Activated CD8-positive, alpha-beta T cell treated with anti-CD3 and anti-CD28 coated beads for 36 hours (primary cell): ENCODE measurements at regions not wholly inside any gene's neighbourhood (a gene's known extent, or its start where the extent isn't known, plus 50 kb on each side); places are given as distances from the start of the nearest gene placed in this dataset.

ENCODE experiments used
- ATAC-seq: fragments of 200-7000 bp; cut with Tn5 transposase; one replicate; pipeline ENCODE4 v1.10.0; 2021; ENCODE audit warnings: mild to moderate bottlenecking, moderate library complexity
- CTCF ChIA-PET: fragments of 350-600 bp; sonication (Branson Sonifier 250); formaldehyde crosslinking; loops from one replicate; lab custom pipeline; 2021; ENCODE audit warnings: antibody characterized with exemption; lab: Charles Lee
- POLR2A ChIA-PET: fragments of 350-600 bp; sonication (Branson Sonifier 250); formaldehyde crosslinking; loops from one replicate; lab custom pipeline; 2021; ENCODE audit warnings: antibody characterized with exemption; lab: Charles Lee
- DNase-seq: peaks from one replicate; pipeline ENCODE4 v3.0.0-alpha.2; 2020
- H3K27ac Mint-ChIP-seq: one replicate; pipeline ENCODE4 v1.8.0; 2021; ENCODE audit warnings: mild to moderate bottlenecking, mixed read lengths
- H3K27me3 Mint-ChIP-seq: one replicate; pipeline ENCODE4 v1.8.0; 2021; ENCODE audit warnings: mixed read lengths
- H3K36me3 Mint-ChIP-seq: one replicate; pipeline ENCODE4 v1.8.0; 2021; ENCODE audit warnings: low read depth, mixed read lengths
- H3K4me1 Mint-ChIP-seq: one replicate; pipeline ENCODE4 v1.8.0; 2021; ENCODE audit warnings: low read depth, mixed read lengths
- H3K4me3 Mint-ChIP-seq: one replicate; pipeline ENCODE4 v1.8.0; 2021; ENCODE audit warnings: mild to moderate bottlenecking, moderate library complexity, mixed read lengths
- H3K9me3 Mint-ChIP-seq: one replicate; pipeline ENCODE4 v1.8.0; 2021; ENCODE audit warnings: mixed read lengths
- intact Hi-C: fragments of 100-400 bp; cut with micrococcal nuclease; formaldehyde crosslinking; loops from one replicate; pipeline ENCODE4 v1.10.0; 2022
- TF ChIP-seq, protein P1 (sequence below): fragments of 200-600 bp; IDR thresholded peaks from one replicate; pipeline ENCODE4 v1.8.0; 2022; ENCODE audit warnings: antibody characterized with exemption, mild to moderate bottlenecking

DNA sequence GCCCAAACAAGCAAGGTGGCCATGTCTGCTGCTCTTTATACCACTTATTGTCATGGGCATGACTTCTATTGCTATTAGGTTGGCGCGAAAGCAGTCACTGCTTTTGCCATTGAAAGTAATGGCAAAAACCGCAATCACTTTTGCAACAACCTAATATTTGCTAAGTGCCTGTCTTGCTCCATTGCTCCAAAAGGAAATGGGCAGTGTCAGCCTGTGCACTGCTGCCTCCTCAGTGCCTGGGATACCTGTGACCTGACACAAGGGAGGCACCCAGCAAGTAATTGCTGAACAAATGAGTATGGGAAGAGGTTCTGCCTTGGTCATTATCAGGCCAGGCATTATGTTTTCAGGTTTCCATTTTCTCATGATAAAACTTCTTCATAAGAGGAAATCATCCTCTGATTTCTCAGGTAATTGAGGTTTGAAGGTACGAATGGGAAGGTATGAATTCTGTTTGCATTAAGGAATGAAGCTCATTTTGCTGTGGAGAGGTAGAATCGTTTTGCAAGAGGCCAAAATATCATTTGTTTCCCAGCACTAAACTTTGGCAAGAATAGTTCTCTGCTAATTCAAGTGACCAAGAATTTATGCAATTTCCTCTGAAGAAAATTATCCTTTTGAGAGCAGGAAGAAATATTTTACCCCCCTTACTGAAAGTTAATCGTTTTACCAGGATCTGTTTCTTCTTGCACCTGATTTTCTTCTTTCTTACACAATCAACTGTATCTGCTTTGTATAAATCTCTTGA, 128.4 kb upstream of the SPRY2 start:
- DNase-seq (no peak), ATAC-seq (no peak)
- ChIA-PET CTCF (no interaction called here), POLR2A (no interaction called here)
- H3K36me3 Mint-ChIP-seq = no peaks in the 10 kb centered on the region
- H3K4me3 Mint-ChIP-seq = no peak overlapping the region
- H3K27ac Mint-ChIP-seq = no peak overlapping the region
- TF ChIP-seq, protein P1, sequence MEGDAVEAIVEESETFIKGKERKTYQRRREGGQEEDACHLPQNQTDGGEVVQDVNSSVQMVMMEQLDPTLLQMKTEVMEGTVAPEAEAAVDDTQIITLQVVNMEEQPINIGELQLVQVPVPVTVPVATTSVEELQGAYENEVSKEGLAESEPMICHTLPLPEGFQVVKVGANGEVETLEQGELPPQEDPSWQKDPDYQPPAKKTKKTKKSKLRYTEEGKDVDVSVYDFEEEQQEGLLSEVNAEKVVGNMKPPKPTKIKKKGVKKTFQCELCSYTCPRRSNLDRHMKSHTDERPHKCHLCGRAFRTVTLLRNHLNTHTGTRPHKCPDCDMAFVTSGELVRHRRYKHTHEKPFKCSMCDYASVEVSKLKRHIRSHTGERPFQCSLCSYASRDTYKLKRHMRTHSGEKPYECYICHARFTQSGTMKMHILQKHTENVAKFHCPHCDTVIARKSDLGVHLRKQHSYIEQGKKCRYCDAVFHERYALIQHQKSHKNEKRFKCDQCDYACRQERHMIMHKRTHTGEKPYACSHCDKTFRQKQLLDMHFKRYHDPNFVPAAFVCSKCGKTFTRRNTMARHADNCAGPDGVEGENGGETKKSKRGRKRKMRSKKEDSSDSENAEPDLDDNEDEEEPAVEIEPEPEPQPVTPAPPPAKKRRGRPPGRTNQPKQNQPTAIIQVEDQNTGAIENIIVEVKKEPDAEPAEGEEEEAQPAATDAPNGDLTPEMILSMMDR = no peak
- intact Hi-C loops = no loop called here
- peaks cover 2% of the 10 kb centered on the region for H3K27me3 Mint-ChIP-seq
- H3K9me3 Mint-ChIP-seq = no peaks in the 10 kb centered on the region
- no peaks in the 10 kb centered on the region for H3K4me1 Mint-ChIP-seq

DNA sequence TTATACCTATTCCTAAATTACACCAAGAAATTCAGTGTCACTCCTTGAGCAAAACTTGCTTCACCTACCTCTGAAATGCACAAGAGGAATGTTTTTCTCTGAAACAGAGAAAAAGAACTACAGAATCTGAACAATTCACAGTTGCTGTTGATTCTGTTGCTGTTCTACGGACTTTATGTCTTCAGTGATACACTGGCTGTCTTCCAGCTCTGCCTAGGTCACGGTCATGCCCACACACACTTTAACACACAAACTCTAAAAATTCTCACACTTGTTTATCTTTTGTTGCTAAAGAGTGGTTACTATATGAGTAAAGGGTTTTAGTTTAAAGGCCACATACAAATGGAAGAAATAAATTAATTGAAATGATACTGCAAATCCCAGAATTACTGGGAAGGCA, 124.4 kb upstream of the SPRY2 start:
- Mint-ChIP-seq H3K27me3 (peaks cover 2% of the 10 kb centered on the region), H3K36me3 (no peaks in the 10 kb centered on the region), H3K27ac (no peak overlapping the region), H3K4me3 (no peak overlapping the region), H3K9me3 (no peaks in the 10 kb centered on the region), H3K4me1 (no peaks in the 10 kb centered on the region)
- TF ChIP-seq, protein P1 = no peak
- intact Hi-C loops = no loop called here
- POLR2A ChIA-PET = no interaction called here
- no peak for ATAC-seq
- CTCF ChIA-PET = no interaction called here
- DNase-seq = no peak

DNA sequence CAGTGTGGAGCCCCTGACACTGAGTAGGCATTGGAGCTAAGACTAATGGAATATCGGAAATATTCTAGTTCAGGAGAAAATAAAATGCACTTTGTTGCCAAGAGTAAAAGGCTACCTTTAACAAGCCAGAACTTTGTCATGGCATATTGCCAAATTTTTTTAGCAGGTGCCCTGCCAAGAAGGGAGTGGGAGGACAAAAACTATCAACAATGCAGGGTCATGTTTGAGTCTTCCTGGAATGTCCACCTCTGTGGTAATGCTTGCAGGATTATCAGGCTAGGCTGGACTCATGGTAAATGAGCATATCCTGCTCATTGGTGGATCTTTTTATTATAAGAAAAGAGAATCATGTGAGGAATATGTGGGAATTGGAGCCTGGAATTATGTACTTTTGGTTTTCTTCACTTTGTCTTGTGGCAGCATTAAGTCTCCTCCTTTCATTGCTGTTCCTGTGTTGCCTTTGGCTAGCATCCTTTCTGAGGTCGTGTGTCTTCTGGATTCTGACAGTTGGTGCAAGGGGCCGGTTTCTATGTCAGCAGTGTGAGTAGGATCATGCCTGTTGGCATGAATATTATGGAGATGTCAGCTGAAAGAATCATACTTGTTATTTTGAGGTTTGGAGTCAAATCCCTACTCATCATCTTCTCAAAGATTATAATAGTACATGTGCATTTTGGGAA, 122.9 kb upstream of the SPRY2 start:
- POLR2A ChIA-PET = no interaction called here
- intact Hi-C loops = no loop called here
- Mint-ChIP-seq H3K27ac (no peak overlapping the region), H3K36me3 (no peaks in the 10 kb centered on the region), H3K27me3 (peaks cover 2% of the 10 kb centered on the region), H3K4me1 (no peaks in the 10 kb centered on the region), H3K4me3 (no peak overlapping the region), H3K9me3 (no peaks in the 10 kb centered on the region)
- CTCF ChIA-PET = no interaction called here
- ATAC-seq = no peak
- TF ChIP-seq, protein P1 = no peak
- DNase-seq = no peak

DNA sequence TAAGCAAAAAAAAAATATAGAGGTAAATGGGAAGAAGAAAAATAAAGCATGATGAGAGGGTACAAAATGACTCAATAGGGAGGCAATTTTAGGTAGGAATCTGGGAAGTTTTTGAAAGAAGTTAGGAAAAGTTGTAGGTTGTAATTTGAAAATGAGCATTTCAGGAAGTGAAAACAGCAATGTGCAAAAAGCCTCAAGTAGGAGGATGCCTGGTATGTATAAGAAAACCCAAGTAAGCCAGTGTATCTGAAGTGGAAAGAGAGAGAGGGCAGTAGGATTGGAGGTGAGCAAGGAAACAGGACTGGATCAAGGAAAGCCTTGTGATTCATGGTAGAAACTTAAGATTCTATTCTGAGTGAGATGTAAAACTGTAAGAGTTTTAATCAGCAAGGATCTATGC, 121.6 kb upstream of the SPRY2 start:
- Mint-ChIP-seq H3K9me3 (no peaks in the 10 kb centered on the region), H3K4me3 (no peak overlapping the region), H3K27ac (no peak overlapping the region), H3K27me3 (peaks cover 2% of the 10 kb centered on the region), H3K4me1 (no peaks in the 10 kb centered on the region), H3K36me3 (no peaks in the 10 kb centered on the region)
- DNase-seq (no peak), ATAC-seq (no peak)
- TF ChIP-seq, protein P1 = no peak
- intact Hi-C loops = no loop called here
- ChIA-PET POLR2A (no interaction called here), CTCF (no interaction called here)

DNA sequence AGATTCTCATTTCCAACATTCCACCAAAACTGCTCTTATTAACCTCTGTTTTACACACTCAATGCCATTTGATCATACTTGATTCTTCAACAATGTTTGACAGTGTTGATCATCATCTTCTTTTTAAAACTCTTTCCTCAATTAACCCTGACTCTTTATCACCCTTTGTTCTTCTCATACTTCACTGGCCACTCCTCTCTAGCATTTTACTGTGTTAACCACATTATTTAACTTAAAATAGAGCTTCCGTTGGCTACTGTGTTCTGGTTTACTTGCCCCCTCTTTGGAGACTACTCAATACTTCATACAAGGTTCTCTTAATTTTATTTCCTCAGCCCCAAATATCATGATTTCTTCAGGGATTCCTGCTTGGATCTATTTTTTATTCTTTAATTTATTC, 121.1 kb upstream of the SPRY2 start:
- TF ChIP-seq, protein P1 = no peak
- no peaks in the 10 kb centered on the region for H3K4me1 Mint-ChIP-seq
- CTCF ChIA-PET = no interaction called here

More for the DNA sequence above, 121.1 kb upstream of the SPRY2 start:
- H3K27me3 Mint-ChIP-seq = peaks cover 2% of the 10 kb centered on the region
- H3K4me3 Mint-ChIP-seq = no peak overlapping the region
- POLR2A ChIA-PET = no interaction called here
- DNase-seq (no peak), ATAC-seq (no peak)
- no peaks in the 10 kb centered on the region for H3K9me3 Mint-ChIP-seq
- intact Hi-C loops = no loop called here
- no peak overlapping the region for H3K27ac Mint-ChIP-seq
- H3K36me3 Mint-ChIP-seq = no peaks in the 10 kb centered on the region
